HepG2 (cell line): ENCODE measurements at regions not wholly inside any gene's neighbourhood (a gene's known extent, or its start where the extent isn't known, plus 50 kb on each side); places are given as distances from the start of the nearest gene placed in this dataset.

ENCODE experiments used
- CTCF ChIP-seq: sonication (generic); formaldehyde crosslinking; IDR thresholded peaks from 2 replicates; pipeline ENCODE4 v1.5.0; 2020; ENCODE audit warnings: mild to moderate bottlenecking, missing genetic modification reagents, moderate library complexity
- DNMT3B ChIP-seq: conservative IDR thresholded peaks from 2 replicates; pipeline ENCODE4 v1.6.1; 2016; ENCODE audit warnings: missing biosample characterization, control low read depth
- KDM5A ChIP-seq: fragments of 200-600 bp; sonication (generic); IDR thresholded peaks from 2 replicates; pipeline ENCODE4 v1.7.0; 2018; ENCODE audit warnings: antibody characterized with exemption, mild to moderate bottlenecking, low read length, borderline replicate concordance
- POLR2AphosphoS2 ChIP-seq: IDR thresholded peaks from 2 replicates; pipeline ENCODE4 v1.6.1; 2011; ENCODE audit warnings: low read depth, low read length, improper control_type of control experiment
- PREB ChIP-seq: sonication (generic); formaldehyde crosslinking; IDR thresholded peaks from 2 replicates; pipeline ENCODE4 v1.4.0; 2020; ENCODE audit warnings: missing genetic modification reagents
- RXRA ChIP-seq: sonication (generic); formaldehyde crosslinking; IDR thresholded peaks from 2 replicates; pipeline ENCODE4 v1.5.1; 2020; ENCODE audit warnings: missing genetic modification reagents
- SP1 ChIP-seq, 2 experiments: fragments of 450-650 bp in 1 of 2; sonication (generic) in 1 of 2; formaldehyde crosslinking in 1 of 2; IDR thresholded peaks; 2 replicates each; pipeline versions ENCODE4 v1.4.0 to v1.6.1; 2016 to 2020; ENCODE audit warnings: missing genetic modification reagents in 1 of 2
- STAG1 ChIP-seq: sonication (generic); formaldehyde crosslinking; IDR thresholded peaks from 2 replicates; pipeline ENCODE4 v1.4.0; 2020; ENCODE audit warnings: missing genetic modification reagents
- TBL1XR1 ChIP-seq: fragments of 150-350 bp; IDR thresholded peaks from 2 replicates; pipeline ENCODE4 v1.6.1; 2014; ENCODE audit warnings: borderline replicate concordance, low read length; ENCODE audit not compliant: partially characterized antibody
- ZNF451 ChIP-seq: sonication (generic); formaldehyde crosslinking; IDR thresholded peaks from 2 replicates; pipeline ENCODE4 v1.5.0; 2020; ENCODE audit warnings: mild to moderate bottlenecking, missing genetic modification reagents
- ZNF747 ChIP-seq: sonication (generic); formaldehyde crosslinking; IDR thresholded peaks from 2 replicates; pipeline ENCODE4 v1.8.1; 2023; ENCODE audit warnings: missing genetic modification reagents, mild to moderate bottlenecking, borderline replicate concordance
- ZNF782 ChIP-seq: sonication (generic); formaldehyde crosslinking; IDR thresholded peaks from 2 replicates; pipeline ENCODE4 v1.4.0; 2020; ENCODE audit warnings: missing genetic modification reagents, mild to moderate bottlenecking, borderline replicate concordance
- TF ChIP-seq, protein P1 (sequence below): sonication (generic); formaldehyde crosslinking; IDR thresholded peaks from 2 replicates; pipeline ENCODE4 v1.8.1; 2023; ENCODE audit warnings: mild to moderate bottlenecking, moderate library complexity, missing genetic modification reagents

- TF ChIP-seq, protein P1, sequence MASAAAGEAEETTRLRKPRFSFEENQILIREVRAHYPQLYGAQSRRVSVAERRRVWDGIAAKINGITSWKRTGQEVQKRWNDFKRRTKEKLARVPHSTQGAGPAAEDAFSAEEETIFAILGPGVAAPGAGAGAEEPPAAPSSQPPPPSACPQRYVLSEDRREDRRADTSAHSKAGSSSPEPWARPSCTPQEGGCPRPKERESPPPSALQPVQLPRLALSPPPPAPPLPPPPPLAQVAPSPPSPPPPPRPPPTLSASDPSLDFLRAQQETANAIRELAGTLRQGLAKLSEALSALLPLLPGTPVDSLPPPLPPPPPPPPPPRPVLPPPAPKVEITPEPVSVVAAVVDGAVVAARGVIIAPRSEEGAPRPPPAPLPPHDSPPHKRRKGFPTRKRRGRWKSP (CRISPR knock-in tag): no peak
- no peak for TF ChIP-seq STAG1 (CRISPR knock-in tag)
- no peak for TF ChIP-seq ZNF451 (CRISPR knock-in tag)
- TF ChIP-seq ZNF782 (CRISPR knock-in tag): no peak
- no peak for TF ChIP-seq POLR2AphosphoS2
- no peak for TF ChIP-seq RXRA
- no peak for TF ChIP-seq TBL1XR1
- no peak for TF ChIP-seq KDM5A
- TF ChIP-seq ZNF747 (CRISPR knock-in tag): no peak
- no peak for TF ChIP-seq PREB (CRISPR knock-in tag)
- no peak for TF ChIP-seq SP1 (IDR thresholded peaks at IDR 0.05)
- TF ChIP-seq SP1 (CRISPR knock-in tag; IDR thresholded peaks at IDR 0.05): no peak
- TF ChIP-seq DNMT3B: no peak
- TF ChIP-seq CTCF (CRISPR knock-in tag): no peak
Observed at GRCh38 chr14:84750284-84750683, 779.7 kb upstream of the FLRT2 start.
